ENCODE measurements at regions not wholly inside any gene's neighbourhood (a gene's known extent, or its start where the extent isn't known, plus 50 kb on each side); places are given as distances from the start of the nearest gene placed in this dataset.

DNA sequence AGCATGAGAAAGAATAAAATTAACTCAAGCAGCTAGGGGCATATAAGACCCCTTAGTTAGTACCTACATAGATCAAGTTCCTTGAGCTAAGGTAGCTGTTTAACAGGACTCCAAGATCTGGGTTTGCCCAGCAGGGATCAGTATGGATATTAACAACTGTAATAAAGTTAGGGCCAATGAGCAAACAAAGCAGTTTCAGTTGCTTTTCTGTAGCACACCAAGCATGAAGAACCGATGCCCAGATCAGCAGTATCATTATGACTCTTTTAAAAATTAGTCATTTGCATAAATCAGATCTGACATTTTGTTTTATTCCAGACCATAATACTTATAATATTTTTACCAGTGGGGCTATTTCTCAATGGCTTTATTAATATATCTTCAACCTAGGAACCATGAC is 80.9 kb downstream of the C4orf33 start:
- Histone ChIP-seq H3K4me1 (ENCODE audit: control insufficient read depth in 2 of 2, insufficient read depth in 2 of 2, low read length in 2 of 2) (no peaks in the 10 kb centered on the region), H3K9me3 (ENCODE audit: control extremely low read depth in 1 of 3, control insufficient read depth in 2 of 3, insufficient read depth in 1 of 3, low read length in 2 of 3) (no peaks in the 10 kb centered on the region), H3K36me3 (replicated peaks in 1 of 2; ENCODE audit: control extremely low read depth in 1 of 2, control insufficient read depth in 1 of 2, extremely low read depth in 1 of 2, insufficient read depth in 2 of 2, low read length in 1 of 2) (no peaks in the 10 kb centered on the region), H3K9ac (ENCODE audit: low read length) (no peak overlapping the region), H4K20me1 (ENCODE audit: control insufficient read depth, insufficient read depth, low read length, poor library complexity, severe bottlenecking) (no peaks in the 10 kb centered on the region), H3K4me2 (replicated peaks; ENCODE audit: low read depth, low read length, poor library complexity, severe bottlenecking) (no peak overlapping the region), H3K27me3 (replicated peaks in 1 of 4; ENCODE audit: control extremely low read depth in 1 of 4, control insufficient read depth in 3 of 4, insufficient read depth in 4 of 4, low read length in 3 of 4) (no peaks in the 10 kb centered on the region), H2AFZ (ENCODE audit: insufficient read depth, low read depth, low read length, poor library complexity, severe bottlenecking) (no peak overlapping the region), H3K79me2 (ENCODE audit: control insufficient read depth, insufficient read depth, low read length) (no peaks in the 10 kb centered on the region), H3K4me3 (ENCODE audit: control extremely low read depth in 1 of 5, extremely low read depth in 1 of 5, insufficient read depth in 1 of 5, low read depth in 2 of 5, low read length in 4 of 5) (no peak overlapping the region), H3K27ac (ENCODE audit: low read length in 2 of 2) (no peak overlapping the region)
- ChIA-PET POLR2A (no interaction called here), CTCF (no interaction called here)
- H3K27me3 Mint-ChIP-seq: peaks cover 18% of the 10 kb centered on the region
- DNase-seq: no peak
- intact Hi-C loops (cut with micrococcal nuclease): no loop called here
- H3K27ac Mint-ChIP-seq: no peak overlapping the region
- no peaks in the 10 kb centered on the region for H3K9me3 Mint-ChIP-seq (ENCODE audit: insufficient read depth)
- ATAC-seq (ENCODE audit: low read depth): no peak
- no CpG with 5 or more reads among the region's 1 CpG for WGBS (ENCODE audit: insufficient coverage)
- H3K4me3 Mint-ChIP-seq: no peak overlapping the region
- TF ChIP-seq, protein P1, sequence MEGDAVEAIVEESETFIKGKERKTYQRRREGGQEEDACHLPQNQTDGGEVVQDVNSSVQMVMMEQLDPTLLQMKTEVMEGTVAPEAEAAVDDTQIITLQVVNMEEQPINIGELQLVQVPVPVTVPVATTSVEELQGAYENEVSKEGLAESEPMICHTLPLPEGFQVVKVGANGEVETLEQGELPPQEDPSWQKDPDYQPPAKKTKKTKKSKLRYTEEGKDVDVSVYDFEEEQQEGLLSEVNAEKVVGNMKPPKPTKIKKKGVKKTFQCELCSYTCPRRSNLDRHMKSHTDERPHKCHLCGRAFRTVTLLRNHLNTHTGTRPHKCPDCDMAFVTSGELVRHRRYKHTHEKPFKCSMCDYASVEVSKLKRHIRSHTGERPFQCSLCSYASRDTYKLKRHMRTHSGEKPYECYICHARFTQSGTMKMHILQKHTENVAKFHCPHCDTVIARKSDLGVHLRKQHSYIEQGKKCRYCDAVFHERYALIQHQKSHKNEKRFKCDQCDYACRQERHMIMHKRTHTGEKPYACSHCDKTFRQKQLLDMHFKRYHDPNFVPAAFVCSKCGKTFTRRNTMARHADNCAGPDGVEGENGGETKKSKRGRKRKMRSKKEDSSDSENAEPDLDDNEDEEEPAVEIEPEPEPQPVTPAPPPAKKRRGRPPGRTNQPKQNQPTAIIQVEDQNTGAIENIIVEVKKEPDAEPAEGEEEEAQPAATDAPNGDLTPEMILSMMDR (IDR thresholded peaks at IDR 0.05): no peak
- no peak for TF ChIP-seq EZH2 (IDR thresholded peaks at IDR 0.05; ENCODE audit: borderline replicate concordance, insufficient read depth, low read depth, low read length, poor library complexity, severe bottlenecking)
- no peaks in the 10 kb centered on the region for H3K4me1 Mint-ChIP-seq

DNA sequence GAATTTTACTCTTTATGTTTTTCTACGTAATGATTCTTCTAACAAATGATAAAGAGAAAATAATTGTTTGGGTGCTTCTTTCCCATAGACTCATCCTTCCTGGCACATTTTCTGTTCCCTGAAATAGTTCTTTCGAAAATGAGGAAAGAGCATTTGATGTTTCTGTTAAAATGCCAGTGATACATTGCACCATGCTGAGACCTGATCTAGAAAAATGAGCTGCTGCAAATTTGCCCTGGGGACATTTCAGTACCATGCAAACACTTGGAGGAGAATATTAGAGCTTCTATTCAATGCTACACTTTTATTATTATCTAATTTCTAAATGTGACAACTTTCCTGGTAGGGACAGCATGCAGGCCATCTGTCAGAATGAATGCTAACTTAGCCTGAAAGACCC is 83.3 kb downstream of the C4orf33 start:
- Histone ChIP-seq H3K79me2 (ENCODE audit: control insufficient read depth, insufficient read depth, low read length) (no peaks in the 10 kb centered on the region), H3K9me3 (ENCODE audit: control extremely low read depth in 1 of 3, control insufficient read depth in 2 of 3, insufficient read depth in 1 of 3, low read length in 2 of 3) (no peaks in the 10 kb centered on the region), H3K27me3 (replicated peaks in 1 of 4; ENCODE audit: control extremely low read depth in 1 of 4, control insufficient read depth in 3 of 4, insufficient read depth in 4 of 4, low read length in 3 of 4) (no peaks in the 10 kb centered on the region), H2AFZ (ENCODE audit: insufficient read depth, low read depth, low read length, poor library complexity, severe bottlenecking) (no peak overlapping the region), H3K4me1 (ENCODE audit: control insufficient read depth in 2 of 2, insufficient read depth in 2 of 2, low read length in 2 of 2) (no peaks in the 10 kb centered on the region), H3K4me3 (ENCODE audit: control extremely low read depth in 1 of 5, extremely low read depth in 1 of 5, insufficient read depth in 1 of 5, low read depth in 2 of 5, low read length in 4 of 5) (no peak overlapping the region), H3K4me2 (replicated peaks; ENCODE audit: low read depth, low read length, poor library complexity, severe bottlenecking) (no peak overlapping the region), H3K36me3 (replicated peaks in 1 of 2; ENCODE audit: control extremely low read depth in 1 of 2, control insufficient read depth in 1 of 2, extremely low read depth in 1 of 2, insufficient read depth in 2 of 2, low read length in 1 of 2) (no peaks in the 10 kb centered on the region), H4K20me1 (ENCODE audit: control insufficient read depth, insufficient read depth, low read length, poor library complexity, severe bottlenecking) (no peaks in the 10 kb centered on the region), H3K27ac (ENCODE audit: low read length in 2 of 2) (no peak overlapping the region), H3K9ac (ENCODE audit: low read length) (no peak overlapping the region)
- H3K4me1 Mint-ChIP-seq: no peaks in the 10 kb centered on the region
- intact Hi-C loops (cut with micrococcal nuclease): no loop called here
- peaks cover 10% of the 10 kb centered on the region for H3K27me3 Mint-ChIP-seq
- TF ChIP-seq EZH2 (IDR thresholded peaks at IDR 0.05; ENCODE audit: borderline replicate concordance, insufficient read depth, low read depth, low read length, poor library complexity, severe bottlenecking): no peak
- TF ChIP-seq, protein P1 (IDR thresholded peaks at IDR 0.05): no peak
- WGBS (ENCODE audit: insufficient coverage): no CpG with 5 or more reads among the region's 2 CpGs
- CTCF ChIA-PET: no interaction called here
- POLR2A ChIA-PET: no interaction called here
- no peaks in the 10 kb centered on the region for H3K9me3 Mint-ChIP-seq (ENCODE audit: insufficient read depth)
- no peak overlapping the region for H3K27ac Mint-ChIP-seq
- DNase-seq (no peak), ATAC-seq (ENCODE audit: low read depth) (no peak)
- H3K4me3 Mint-ChIP-seq: no peak overlapping the region

All from B cell (primary cell).